HuH-7.5 (cell line): ENCODE measurements at regions not wholly inside any gene's neighbourhood (a gene's known extent, or its start where the extent isn't known, plus 50 kb on each side); places are given as distances from the start of the nearest gene placed in this dataset.

Experiments used
- DNase-seq: peaks from one replicate; pipeline ENCODE4 v3.0.0; 2011; ENCODE audit warnings: low spot score

- no peak for DNase-seq
Observed at GRCh38 chr1:39136638-39137037, 67.9 kb upstream of the MACF1 start.

DNA sequence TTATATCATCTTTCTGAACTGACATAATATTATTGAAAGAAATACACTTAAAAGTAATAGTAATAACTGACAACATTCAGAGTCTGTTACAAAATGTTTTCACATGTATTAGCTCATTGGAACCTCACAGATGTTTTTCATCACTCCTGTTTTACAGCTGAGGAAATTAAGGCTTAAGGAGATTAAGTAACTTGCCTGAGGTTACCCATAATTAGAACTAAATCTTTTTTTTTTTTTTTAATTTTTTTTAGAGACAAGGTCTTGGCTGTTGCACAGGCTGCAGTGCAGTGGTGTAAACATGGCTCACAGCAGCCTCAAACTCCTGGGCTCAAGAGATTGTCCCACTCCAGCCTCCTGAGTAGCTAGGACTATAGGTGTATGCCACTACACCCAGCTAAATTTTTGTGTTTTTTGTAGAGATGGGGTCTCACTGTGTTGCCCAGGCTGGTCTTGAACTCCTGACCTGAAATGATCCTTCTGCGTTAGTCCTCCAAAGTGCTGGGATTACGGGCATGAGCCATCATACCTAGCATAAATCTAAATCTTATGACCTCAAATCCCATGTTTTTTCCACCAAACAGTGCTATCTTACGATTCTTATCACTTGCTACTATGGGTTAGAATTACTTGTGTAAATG lies 64.7 kb upstream of the MACF1 start:
- DNase-seq = no peak

DNA sequence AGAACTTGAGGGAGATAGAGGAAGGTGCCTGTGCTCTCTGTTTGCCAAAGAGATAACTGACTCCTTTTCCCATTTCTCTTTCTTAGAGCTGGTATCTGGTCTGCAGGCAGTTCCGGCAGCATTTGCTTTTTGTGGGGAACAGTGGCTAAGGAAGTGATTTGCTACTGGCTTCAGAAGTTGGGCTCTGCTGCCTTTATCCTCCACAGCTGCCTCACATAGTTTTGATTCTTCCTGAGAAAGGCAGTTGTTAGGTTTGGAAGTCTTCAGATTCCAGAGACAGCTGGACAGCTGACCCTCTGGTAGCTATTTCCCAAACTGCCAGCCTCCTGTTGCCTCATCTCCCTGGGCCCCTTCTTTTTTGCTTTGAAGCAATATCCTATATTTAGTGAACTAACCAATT lies 62.6 kb upstream of the MACF1 start:
- no peak for DNase-seq

- no peak for DNase-seq
Observed at GRCh38 chr1:39142401-39143060, 62.0 kb upstream of the MACF1 start.

- DNase-seq = no peak
Observed at GRCh38 chr1:39144924-39145323, 59.6 kb upstream of the MACF1 start.

DNA sequence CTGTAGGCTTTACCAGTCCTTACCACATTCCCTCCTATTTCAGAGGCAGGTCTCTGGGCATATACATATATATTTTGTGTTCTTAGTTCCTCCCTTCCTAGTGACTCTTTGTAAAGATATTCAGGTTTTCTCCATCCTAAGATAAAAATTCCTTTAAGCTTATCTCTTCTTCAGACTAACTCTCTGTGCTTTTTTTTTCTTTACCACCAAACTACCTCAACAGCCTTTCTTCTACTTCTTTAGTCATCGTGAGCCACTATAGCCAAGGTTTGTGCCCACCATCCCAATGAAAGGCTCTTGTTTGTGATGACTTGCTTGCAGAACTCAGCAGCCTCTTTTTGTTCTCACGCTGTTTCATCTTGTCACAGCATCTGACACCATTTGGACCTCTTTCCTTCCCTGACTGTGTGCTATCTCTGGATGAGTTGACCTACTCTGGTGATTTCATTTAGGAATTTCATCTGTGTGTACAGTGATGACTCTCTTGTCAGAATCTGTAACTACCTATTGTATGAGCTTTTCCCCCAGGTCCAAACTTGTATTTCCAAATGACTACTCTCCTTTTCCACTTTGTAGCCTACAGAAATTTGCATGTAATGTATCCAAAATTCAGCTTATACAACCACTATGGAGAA lies 59.0 kb upstream of the MACF1 start:
- DNase-seq = no peak

GRCh38 chr1:39146681-39147080 lies 57.8 kb upstream of the MACF1 start:
- DNase-seq = no peak

- DNase-seq = no peak
Observed at GRCh38 chr1:39147099-39148025, 57.1 kb upstream of the MACF1 start.

DNA sequence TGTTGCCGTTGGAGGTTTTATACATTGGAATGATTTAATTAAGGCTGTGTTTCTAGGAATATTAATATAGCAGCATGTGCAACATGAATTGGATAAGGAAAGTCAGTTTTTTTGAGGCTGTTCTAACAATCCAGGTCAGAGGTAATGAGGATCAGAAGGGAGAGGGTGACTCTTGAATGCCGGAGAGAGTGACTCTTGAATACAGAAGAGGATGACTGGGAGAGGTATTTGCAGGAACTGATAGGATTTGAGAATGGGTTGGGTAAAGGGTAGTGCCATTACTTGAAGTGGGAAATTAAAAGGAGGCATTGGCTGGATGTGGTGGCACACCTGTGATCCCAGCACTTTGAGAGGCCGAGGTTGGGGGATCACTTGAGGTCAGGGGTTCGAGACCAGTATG lies 55.6 kb upstream of the MACF1 start:
- DNase-seq = no peak

GRCh38 chr1:39149509-39149908 lies 55.0 kb upstream of the MACF1 start:
- no peak for DNase-seq

DNA sequence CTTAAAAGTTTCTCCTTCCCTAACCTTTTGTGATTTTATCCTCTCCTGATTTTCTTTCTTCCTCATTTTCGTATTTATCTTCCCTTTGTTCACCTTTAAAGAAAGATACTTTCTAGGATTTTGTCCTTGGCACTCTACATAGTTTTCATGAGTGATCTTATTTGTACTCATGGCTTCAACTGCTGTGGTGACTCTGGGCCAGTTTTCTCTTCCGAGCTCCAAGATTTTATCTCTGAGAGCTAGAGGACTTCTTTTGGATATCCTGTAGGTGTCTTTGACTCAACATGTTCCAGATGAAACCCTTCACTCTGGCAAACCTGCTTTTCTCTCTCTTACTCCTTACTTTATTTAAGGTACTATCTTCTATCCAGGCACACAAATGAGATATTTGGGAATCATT lies 53.7 kb upstream of the MACF1 start:
- no peak for DNase-seq

- no peak for DNase-seq
Observed at GRCh38 chr1:39151267-39151666, 53.2 kb upstream of the MACF1 start.

DNA sequence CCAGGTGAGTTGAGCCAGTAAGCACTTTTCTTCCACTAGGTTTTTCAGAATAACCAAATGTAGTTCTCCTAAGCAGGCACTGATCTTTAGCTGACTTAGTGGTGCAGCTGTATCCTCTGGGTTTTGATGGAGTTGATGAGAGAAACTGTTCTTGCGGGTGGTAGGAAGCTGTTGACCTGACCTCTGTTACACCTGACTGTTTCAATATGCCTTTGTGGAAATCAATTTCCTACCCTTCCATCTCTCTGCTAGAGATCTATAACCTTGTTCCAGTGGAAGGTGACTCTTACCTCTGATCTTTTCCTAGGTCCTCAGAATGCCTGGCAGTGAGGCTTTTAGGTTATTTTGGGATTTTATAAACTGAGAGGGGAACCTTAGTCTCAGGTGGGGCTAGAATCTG lies 51.6 kb upstream of the MACF1 start:
- no peak for DNase-seq

- no peak for DNase-seq
Observed at GRCh38 chr1:39153684-39154083, 50.8 kb upstream of the MACF1 start.

DNA sequence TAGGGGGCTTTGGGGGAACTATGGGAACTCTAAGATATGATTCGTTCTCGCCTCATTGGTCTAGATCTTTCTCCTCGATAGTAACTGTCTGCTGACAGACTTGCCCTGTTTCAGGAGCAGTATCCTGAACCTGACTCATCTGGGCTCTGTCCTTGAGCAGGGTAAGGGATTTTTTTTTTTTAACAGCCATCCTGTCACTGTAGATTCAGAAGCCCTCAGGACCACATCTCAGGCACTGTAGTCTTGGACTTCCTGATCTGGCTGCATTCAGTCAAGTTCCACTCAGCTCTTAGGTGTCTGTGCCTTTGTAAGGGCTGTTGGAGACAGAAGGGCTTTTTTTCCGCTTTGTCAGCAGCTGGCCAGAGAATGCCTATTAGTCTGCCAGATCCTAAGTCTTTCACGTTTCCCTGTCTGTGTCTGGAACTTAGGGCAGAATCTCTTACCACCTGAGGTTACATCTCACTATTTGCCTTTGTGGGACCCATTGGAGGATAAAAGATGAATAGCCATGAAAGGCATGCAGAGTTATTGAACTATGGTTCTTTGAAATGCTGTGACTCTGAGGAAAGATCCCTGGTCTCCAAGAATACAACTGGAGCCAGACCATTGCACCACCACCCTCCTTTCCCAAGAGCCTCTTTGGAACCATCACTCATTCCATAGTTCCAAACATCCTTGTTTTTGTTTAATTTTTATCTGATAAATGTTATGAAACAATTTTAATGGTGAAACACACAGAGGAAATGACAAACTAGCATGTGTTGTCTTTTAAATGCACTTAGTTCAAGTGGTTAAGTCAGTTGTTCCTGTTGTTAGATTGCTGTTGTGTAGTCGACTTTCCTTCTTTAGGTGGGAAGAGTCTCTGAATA lies 49.7 kb upstream of the MACF1 start:
- no peak for DNase-seq
